NCI-H82 treated with DMSO at 0.1 percent for 48 hours (cell line): ENCODE measurements at regions not wholly inside any gene's neighbourhood (a gene's known extent, or its start where the extent isn't known, plus 50 kb on each side); places are given as distances from the start of the nearest gene placed in this dataset.
"Not testable (repeated sequence)": the region's sequence is repeated elsewhere in the genome, so short reads cannot be mapped to it uniquely, and the experiment has no call there.

Experiments
- DNase-seq: peaks from one replicate; lab custom pipeline; 2025; ENCODE audit not compliant: unreplicated experiment; lab: John Stamatoyannopoulos, UW

GRCh38 chr1:95582191-95582590 lies 348.2 kb downstream of the RWDD3 start:
- no peak for DNase-seq

- no peak for DNase-seq
Measured at GRCh38 chr1:95582746-95583145, 348.7 kb downstream of the RWDD3 start.

GRCh38 chr1:95583661-95584210 lies 349.7 kb downstream of the RWDD3 start:
- DNase-seq = no peak

- DNase-seq = no peak
Measured at GRCh38 chr1:95584315-95584714, 350.3 kb downstream of the RWDD3 start.

- DNase-seq = no peak
Measured at GRCh38 chr1:95604771-95605170, 370.8 kb downstream of the RWDD3 start.

- no peak for DNase-seq
Measured at GRCh38 chr1:95614197-95614596, 380.2 kb downstream of the RWDD3 start.

- DNase-seq = no peak
Measured at GRCh38 chr1:95615421-95615820, 381.4 kb downstream of the RWDD3 start.

- DNase-seq = no peak
Measured at GRCh38 chr1:95620076-95620475, 386.1 kb downstream of the RWDD3 start.

- no peak for DNase-seq
Measured at GRCh38 chr1:95622609-95623008, 388.6 kb downstream of the RWDD3 start.

- DNase-seq = no peak
Measured at GRCh38 chr1:95625224-95625623, 391.2 kb downstream of the RWDD3 start.

- DNase-seq = no peak
Measured at GRCh38 chr1:95627244-95627643, 393.2 kb downstream of the RWDD3 start.

GRCh38 chr1:95631695-95632094 lies 397.7 kb downstream of the RWDD3 start:
- DNase-seq = no peak

- DNase-seq = no peak
Measured at GRCh38 chr1:95635811-95636210, 401.8 kb downstream of the RWDD3 start.

GRCh38 chr1:95636897-95637296 lies 402.9 kb downstream of the RWDD3 start:
- no peak for DNase-seq

- DNase-seq = no peak
Measured at GRCh38 chr1:95640746-95641145, 406.7 kb downstream of the RWDD3 start.

GRCh38 chr1:95641386-95641785 lies 407.4 kb downstream of the RWDD3 start:
- DNase-seq = no peak

- no peak for DNase-seq
Measured at GRCh38 chr1:95642035-95642434, 408.0 kb downstream of the RWDD3 start.

GRCh38 chr1:95643071-95643470 lies 409.1 kb downstream of the RWDD3 start:
- DNase-seq = no peak

GRCh38 chr1:95645126-95645525 lies 411.1 kb downstream of the RWDD3 start:
- DNase-seq = not testable (repeated sequence)

- no peak for DNase-seq
Measured at GRCh38 chr1:95650631-95651030, 416.6 kb downstream of the RWDD3 start.

- no peak for DNase-seq
Measured at GRCh38 chr1:95652423-95652965, 418.5 kb downstream of the RWDD3 start.

- peak; percentile 64 for DNase-seq
Measured at GRCh38 chr1:95653618-95654017, 419.6 kb downstream of the RWDD3 start.

- peak; percentile 56 for DNase-seq
Measured at GRCh38 chr1:95655321-95656020, 421.5 kb downstream of the RWDD3 start.
